Subcutaneous abdominal adipose tissue (tissue), 5 donors: ENCODE measurements at regions not wholly inside any gene's neighbourhood (a gene's known extent, or its start where the extent isn't known, plus 50 kb on each side); places are given as distances from the start of the nearest gene placed in this dataset.
"Not testable (repeated sequence)": the region's sequence is repeated elsewhere in the genome, so short reads cannot be mapped to it uniquely, and the experiment has no call there.

Experiments
- H3K27ac ChIP-seq: one replicate; pipeline ENCODE4 v1.7.0; 2013; ENCODE audit warnings: low read depth, mild to moderate bottlenecking, inconsistent platforms, low read length, moderate library complexity
- H3K27me3 ChIP-seq, 5 donors: one replicate each; pipeline ENCODE4 v1.7.0; 2013; ENCODE audit warnings: low read length in 5 of 5, inconsistent platforms in 1 of 5; ENCODE audit not compliant: control insufficient read depth in 5 of 5, insufficient read depth in 4 of 5
- H3K36me3 ChIP-seq, 5 donors: one replicate each; pipeline ENCODE4 v1.7.0; 2013; ENCODE audit warnings: low read length in 5 of 5; ENCODE audit not compliant: control insufficient read depth in 5 of 5, insufficient read depth in 5 of 5
- H3K4me1 ChIP-seq, 5 donors: one replicate each; pipeline ENCODE4 v1.7.0; 2013; ENCODE audit warnings: low read length in 5 of 5, mild to moderate bottlenecking in 3 of 5, moderate library complexity in 1 of 5; ENCODE audit not compliant: control insufficient read depth in 5 of 5, insufficient read depth in 5 of 5
- H3K4me3 ChIP-seq, 5 donors: one replicate each; pipeline ENCODE4 v1.7.0; 2013; ENCODE audit warnings: low read length in 5 of 5, low read depth in 1 of 5
- H3K9ac ChIP-seq, 5 donors: one replicate each; pipeline ENCODE4 v1.7.0; 2013; ENCODE audit warnings: low read length in 5 of 5, mild to moderate bottlenecking in 4 of 5, moderate library complexity in 3 of 5
- H3K9me3 ChIP-seq, 5 donors: one replicate each; pipeline ENCODE4 v1.7.0; 2013; ENCODE audit warnings: low read length in 5 of 5; ENCODE audit not compliant: control insufficient read depth in 5 of 5
- donor health status: healthy.
- donor health status: healthy.
- donor health status: healthy.
- donor health status: healthy.
- donor health status: healthy.

DNA sequence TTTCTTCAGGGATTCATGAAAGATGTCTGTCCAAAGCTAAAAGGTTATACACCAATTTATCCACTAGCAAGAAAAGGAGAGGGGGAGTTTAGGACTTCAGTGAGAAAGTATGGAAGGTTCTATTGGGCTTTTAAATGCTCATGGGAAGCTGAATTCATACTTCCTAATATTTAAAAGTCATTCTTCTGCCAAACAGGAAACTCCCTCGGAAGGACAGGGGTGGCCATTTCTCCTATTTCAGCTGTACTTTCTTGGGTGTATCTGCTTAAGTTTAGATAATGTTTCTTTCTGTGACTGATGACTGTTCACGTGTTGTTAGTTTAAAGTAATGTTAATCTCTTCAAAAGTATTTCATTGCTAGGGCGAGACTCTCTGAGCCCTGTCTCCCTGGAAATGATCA is 80.5 kb upstream of the IFNGR1 start:
- Histone ChIP-seq H3K9ac (no peak overlapping the region), H3K36me3 (no peaks in the 10 kb centered on the region)

DNA sequence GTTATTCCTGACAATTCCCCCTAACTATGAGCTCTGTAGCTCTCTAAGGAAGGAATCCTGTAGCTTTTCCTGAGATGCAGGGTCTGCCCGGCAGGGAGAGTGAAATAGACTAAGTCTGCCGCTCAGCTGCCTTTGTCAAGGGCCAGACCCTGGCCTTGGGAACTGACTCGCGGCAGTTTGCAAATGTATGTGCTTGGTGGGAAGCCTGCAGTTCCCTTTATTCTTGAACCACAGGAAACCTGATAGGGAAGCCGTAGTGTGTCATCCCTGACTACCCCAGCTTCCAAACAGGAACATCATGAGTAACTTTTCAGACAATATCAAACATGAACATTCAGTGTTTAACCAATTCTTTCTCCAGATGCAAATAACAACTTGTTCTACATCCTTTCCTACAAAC is 78.7 kb upstream of the IFNGR1 start:
- H3K9ac ChIP-seq = no peak overlapping the region
- no peaks in the 10 kb centered on the region for H3K9me3 ChIP-seq
- H3K27ac ChIP-seq = no peak overlapping the region
- no peaks in the 10 kb centered on the region for H3K36me3 ChIP-seq
- no peaks in the 10 kb centered on the region for H3K27me3 ChIP-seq
- peaks cover 0 to 10% (median 3%) of the 10 kb centered on the region in 5 donors for H3K4me1 ChIP-seq
- no peak overlapping the region for H3K4me3 ChIP-seq

More for the DNA sequence above, 80.5 kb upstream of the IFNGR1 start:
- H3K4me3 ChIP-seq = no peak overlapping the region
- no peak overlapping the region for H3K27ac ChIP-seq
- peaks cover 0 to 10% (median 3%) of the 10 kb centered on the region in 5 donors for H3K4me1 ChIP-seq
- H3K9me3 ChIP-seq = no peaks in the 10 kb centered on the region
- no peaks in the 10 kb centered on the region for H3K27me3 ChIP-seq

DNA sequence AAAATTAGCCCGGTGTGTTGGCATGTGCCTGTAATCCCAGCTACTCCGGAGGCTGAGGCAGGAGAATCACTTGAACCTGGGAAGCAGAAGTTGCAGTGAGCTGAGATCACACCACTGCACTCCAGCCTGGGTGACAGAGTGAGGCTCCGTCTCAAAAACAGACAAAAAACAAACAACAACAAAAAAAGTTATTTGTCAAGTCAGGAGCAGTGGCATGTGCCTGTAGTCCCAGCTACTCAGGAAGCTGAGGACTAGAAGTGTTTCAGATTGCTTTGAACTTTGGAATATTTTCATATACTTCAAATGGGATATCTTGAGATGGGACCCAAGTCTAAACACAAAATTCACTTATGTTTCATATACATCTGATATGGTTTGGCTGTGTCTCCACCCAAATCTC is 73.1 kb upstream of the IFNGR1 start:
- not testable (repeated sequence) for H3K27ac ChIP-seq

DNA sequence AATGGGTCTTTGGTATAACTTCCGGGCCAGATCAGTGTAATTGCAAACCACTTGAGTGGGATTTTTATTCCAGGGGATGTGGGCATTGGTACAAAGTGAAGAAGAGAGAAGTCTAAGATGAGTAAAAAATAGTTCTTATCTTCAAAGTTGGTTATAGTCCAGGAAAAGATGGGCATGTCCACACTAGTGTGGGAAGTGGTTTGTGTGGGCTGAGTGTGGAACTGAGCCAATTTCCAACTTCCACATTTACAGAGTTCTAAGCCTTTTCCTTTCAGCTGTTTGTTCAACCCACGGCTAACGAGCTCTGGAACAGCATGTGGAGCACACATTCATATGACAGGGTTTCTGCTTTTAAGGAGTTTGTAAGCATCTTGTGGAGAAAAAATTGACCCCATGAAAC is 72.3 kb upstream of the IFNGR1 start:
- H3K9me3 ChIP-seq = peaks cover 0 to 5% (median 0%) of the 10 kb centered on the region in 5 donors
- no peaks in the 10 kb centered on the region for H3K27me3 ChIP-seq
- H3K4me1 ChIP-seq = peaks cover 0 to 11% (median 2%) of the 10 kb centered on the region in 5 donors
- H3K27ac ChIP-seq = no peak overlapping the region
- no peak overlapping the region for H3K9ac ChIP-seq
- H3K4me3 ChIP-seq = no peak overlapping the region
- no peaks in the 10 kb centered on the region for H3K36me3 ChIP-seq

More for the DNA sequence above, 73.1 kb upstream of the IFNGR1 start:
- not testable (repeated sequence) for H3K9me3 ChIP-seq, H3K27me3 ChIP-seq, H3K4me3 ChIP-seq, H3K36me3 ChIP-seq, H3K9ac ChIP-seq
- H3K4me1 ChIP-seq = peaks cover 0 to 11% (median 0%) of the 10 kb centered on the region in 5 donors

DNA sequence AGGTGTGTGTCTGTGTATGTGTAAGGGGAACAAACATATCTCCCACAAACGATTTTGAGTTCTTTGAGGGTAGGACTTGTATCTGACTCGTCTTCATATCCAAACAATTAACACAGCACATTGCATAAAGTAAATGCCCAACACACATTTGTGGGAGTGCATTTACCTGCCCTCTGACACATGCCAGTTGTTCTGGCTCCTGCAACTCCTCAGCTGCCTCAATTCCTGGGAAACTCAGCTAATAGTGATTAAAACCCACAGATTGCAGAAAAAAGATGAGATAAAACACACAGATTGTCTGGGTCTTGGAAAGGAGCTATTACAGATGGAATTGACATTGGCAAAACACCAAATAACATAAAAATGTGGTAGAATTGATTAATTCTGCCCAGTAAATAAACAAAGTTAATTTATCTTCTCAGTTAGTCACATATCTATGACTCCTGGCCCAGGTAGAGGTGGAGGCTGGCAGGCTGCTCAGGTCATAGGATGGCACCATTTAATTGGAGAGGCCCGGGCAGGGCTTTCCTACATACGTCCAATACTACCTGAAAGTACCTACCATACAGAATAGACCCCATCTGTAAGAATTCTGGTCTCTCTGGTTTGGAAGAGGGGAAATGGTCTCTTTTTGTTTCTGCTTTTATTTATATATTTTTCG is 71.5 kb upstream of the IFNGR1 start:
- Histone ChIP-seq H3K36me3 (no peaks in the 10 kb centered on the region), H3K9ac (no peak overlapping the region), H3K4me1 (peaks cover 0 to 12% (median 2%) of the 10 kb centered on the region in 5 donors), H3K27ac (no peak overlapping the region), H3K4me3 (no peak overlapping the region), H3K27me3 (no peaks in the 10 kb centered on the region), H3K9me3 (peaks cover 0 to 5% (median 0%) of the 10 kb centered on the region in 5 donors)

DNA sequence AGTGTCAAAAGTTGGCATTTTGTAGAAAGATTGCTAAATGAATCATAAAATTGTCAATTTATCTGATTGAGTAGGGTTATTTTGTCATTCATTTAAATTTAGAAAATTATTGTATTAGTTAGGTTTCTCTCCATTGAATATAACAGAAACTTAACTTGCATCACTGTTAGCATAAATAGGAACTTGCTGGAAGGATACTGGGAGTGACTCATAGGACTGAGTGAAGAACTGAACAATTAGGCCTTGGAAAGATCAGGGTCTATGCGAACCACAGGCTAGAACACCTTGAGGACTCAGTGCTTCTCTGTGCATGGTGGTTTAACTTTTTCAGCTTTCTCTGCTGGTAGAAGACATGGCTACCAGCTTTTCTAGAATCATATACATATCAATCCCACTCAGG is 67.7 kb upstream of the IFNGR1 start:
- no peaks in the 10 kb centered on the region for H3K36me3 ChIP-seq
- H3K9ac ChIP-seq = no peak overlapping the region
- peaks cover 0 to 5% (median 0%) of the 10 kb centered on the region in 5 donors for H3K9me3 ChIP-seq
- H3K27ac ChIP-seq = no peak overlapping the region
- H3K4me1 ChIP-seq = peaks cover 0 to 26% (median 10%) of the 10 kb centered on the region in 5 donors
- H3K27me3 ChIP-seq = no peaks in the 10 kb centered on the region
- no peak overlapping the region for H3K4me3 ChIP-seq

DNA sequence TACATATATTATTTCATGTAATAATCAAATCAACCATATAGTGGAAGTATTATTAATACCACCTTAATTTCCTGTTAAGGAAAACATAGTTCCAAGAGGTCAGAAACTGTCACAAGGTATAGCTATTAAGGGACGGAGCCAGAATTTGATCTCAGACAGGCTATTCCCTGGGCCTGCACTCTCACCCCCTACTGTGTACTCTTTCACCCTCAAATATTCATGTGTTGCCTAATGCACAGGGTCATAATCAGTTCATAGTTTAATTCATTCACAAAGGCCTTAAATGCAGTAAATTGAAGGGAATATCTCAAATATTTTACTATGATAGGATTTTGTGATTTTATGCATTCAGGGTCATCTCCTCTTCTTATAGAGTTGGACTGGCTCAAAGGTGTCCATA is 67.2 kb upstream of the IFNGR1 start:
- no peaks in the 10 kb centered on the region for H3K36me3 ChIP-seq
- no peak overlapping the region for H3K4me3 ChIP-seq
- H3K27me3 ChIP-seq = no peaks in the 10 kb centered on the region
- no peak overlapping the region for H3K27ac ChIP-seq
- H3K9ac ChIP-seq = no peak overlapping the region
- H3K4me1 ChIP-seq = peaks cover 0 to 24% (median 10%) of the 10 kb centered on the region in 5 donors
- H3K9me3 ChIP-seq = peaks cover 0 to 5% (median 0%) of the 10 kb centered on the region in 5 donors

DNA sequence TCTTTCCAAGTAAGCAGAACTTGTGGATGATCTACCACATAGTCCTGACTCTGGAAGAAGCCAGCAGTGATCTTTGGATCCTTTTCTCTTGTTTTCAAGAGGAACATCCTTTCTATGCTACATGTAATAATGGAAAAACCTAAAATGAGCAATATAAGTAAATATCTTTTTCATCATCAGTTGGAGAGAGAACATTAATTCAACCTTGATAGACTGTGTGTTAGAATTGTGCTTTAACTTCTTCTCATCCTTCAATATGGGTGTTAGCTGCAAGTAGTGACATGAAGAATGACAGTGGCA is 65.6 kb upstream of the IFNGR1 start:
- no peak overlapping the region for H3K27ac ChIP-seq
- H3K4me3 ChIP-seq = no peak overlapping the region
- no peaks in the 10 kb centered on the region for H3K36me3 ChIP-seq
- peaks cover 0 to 2% (median 0%) of the 10 kb centered on the region in 5 donors for H3K27me3 ChIP-seq
- H3K9ac ChIP-seq = no peak overlapping the region
- H3K9me3 ChIP-seq = peaks cover 0 to 5% (median 0%) of the 10 kb centered on the region in 5 donors
- H3K4me1 ChIP-seq = peaks cover 0 to 17% (median 8%) of the 10 kb centered on the region in 5 donors

DNA sequence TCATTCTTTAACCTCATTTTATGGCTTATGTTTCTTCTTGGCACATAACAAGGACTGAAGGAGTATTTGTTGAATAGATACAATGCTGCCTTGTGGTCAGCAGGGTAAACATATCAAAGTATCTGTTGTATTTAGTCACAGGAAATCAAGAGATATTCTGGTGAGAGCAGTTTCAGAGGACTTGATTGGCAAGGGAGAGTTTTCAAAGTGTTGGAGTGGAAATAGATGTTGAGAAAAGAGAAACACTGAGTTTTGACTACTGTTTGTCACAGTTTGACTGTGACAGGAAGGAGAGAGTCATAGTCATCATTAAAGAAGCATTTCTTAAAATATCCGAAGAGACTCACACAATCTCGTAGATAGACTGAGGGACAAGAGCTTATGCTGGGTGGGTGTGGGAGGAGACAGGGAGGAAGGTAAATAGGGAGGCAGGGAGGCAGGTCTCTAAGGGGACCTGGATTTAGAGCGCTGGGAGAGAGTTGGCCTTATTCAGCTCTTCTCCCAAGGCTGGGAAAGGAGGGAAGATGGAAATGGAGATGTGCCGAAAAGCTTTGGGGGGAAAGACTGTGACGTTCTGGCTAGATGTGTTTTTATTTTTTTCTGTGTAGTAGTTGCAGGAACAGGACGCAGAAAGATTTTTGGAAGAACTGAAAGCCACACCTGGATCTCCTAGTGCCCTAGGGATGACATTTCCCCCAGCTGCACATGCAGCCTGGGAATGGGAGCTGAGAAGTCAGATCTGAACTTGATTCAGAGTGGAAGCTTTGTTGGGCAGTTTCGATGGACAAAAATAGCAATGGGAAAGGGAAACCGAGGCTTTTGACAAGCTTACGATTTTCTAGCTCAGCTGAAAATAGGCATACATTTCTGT is 65.0 kb upstream of the IFNGR1 start:
- Histone ChIP-seq H3K4me1 (peaks cover 0 to 17% (median 8%) of the 10 kb centered on the region in 5 donors), H3K27ac (no peak overlapping the region), H3K36me3 (no peaks in the 10 kb centered on the region), H3K27me3 (peaks cover 0 to 2% (median 0%) of the 10 kb centered on the region in 5 donors), H3K9me3 (peaks cover 0 to 5% (median 0%) of the 10 kb centered on the region in 5 donors), H3K9ac (no peak overlapping the region), H3K4me3 (no peak overlapping the region)

DNA sequence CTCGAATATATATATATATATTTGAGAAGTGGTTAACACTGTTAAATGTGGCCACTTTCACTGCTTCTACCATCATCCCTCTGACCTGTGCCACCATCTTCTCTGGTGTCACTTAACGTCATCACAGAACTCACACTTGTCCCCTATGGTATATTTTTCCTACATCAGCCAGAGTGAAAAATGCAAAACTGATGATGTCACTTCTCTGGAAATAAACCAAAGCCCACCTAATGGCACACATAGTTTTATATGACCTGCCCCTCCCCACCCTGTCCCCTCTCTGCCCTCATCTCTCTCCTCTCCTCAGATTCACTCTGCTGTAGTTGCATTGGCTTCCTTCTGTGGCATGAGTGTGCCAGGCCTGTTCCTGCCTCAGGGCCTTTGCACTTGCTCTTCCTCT is 63.9 kb upstream of the IFNGR1 start:
- Histone ChIP-seq H3K27me3 (peaks cover 0 to 2% (median 0%) of the 10 kb centered on the region in 5 donors), H3K4me1 (peaks cover 0 to 17% (median 8%) of the 10 kb centered on the region in 5 donors), H3K36me3 (no peaks in the 10 kb centered on the region)

More for the DNA sequence above, 63.9 kb upstream of the IFNGR1 start:
- Histone ChIP-seq H3K9me3 (peaks cover 0 to 5% (median 0%) of the 10 kb centered on the region in 5 donors), H3K9ac (no peak overlapping the region), H3K27ac (no peak overlapping the region), H3K4me3 (no peak overlapping the region)
